ENCODE measurements at regions not wholly inside any gene's neighbourhood (a gene's known extent, or its start where the extent isn't known, plus 50 kb on each side); places are given as distances from the start of the nearest gene placed in this dataset.

DNA sequence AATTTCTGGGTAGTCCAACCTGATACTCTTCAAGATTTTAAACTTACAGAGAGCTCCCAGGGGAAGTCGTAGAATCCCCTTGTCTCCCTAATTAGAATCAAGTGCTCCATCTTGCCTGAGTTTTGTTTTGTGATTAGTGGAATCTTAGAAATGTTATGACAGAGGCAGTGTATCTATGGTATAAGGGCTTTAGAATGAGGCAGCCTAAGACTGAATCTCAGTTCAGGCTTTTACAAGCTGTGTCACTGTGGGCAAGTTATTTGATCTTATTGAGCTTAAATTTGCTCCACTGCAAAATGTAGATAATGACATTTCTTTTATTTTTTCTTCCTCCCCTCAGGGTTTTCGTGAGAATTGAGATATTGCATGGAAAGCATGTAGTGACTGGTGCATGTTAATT, 215.5 kb downstream of the POSTN start:
- TF ChIP-seq, protein P1, sequence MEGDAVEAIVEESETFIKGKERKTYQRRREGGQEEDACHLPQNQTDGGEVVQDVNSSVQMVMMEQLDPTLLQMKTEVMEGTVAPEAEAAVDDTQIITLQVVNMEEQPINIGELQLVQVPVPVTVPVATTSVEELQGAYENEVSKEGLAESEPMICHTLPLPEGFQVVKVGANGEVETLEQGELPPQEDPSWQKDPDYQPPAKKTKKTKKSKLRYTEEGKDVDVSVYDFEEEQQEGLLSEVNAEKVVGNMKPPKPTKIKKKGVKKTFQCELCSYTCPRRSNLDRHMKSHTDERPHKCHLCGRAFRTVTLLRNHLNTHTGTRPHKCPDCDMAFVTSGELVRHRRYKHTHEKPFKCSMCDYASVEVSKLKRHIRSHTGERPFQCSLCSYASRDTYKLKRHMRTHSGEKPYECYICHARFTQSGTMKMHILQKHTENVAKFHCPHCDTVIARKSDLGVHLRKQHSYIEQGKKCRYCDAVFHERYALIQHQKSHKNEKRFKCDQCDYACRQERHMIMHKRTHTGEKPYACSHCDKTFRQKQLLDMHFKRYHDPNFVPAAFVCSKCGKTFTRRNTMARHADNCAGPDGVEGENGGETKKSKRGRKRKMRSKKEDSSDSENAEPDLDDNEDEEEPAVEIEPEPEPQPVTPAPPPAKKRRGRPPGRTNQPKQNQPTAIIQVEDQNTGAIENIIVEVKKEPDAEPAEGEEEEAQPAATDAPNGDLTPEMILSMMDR (IDR thresholded peaks at IDR 0.05): no peak
- H3K9me3 Mint-ChIP-seq (ENCODE audit: low read depth): peaks cover 7% of the 10 kb centered on the region
- DNase-seq (ENCODE audit: low spot score): no peak
- H3K27ac Mint-ChIP-seq (ENCODE audit: unreplicated experiment): peak overlapping the region; percentile 83
- no peak overlapping the region for H3K4me3 Mint-ChIP-seq (ENCODE audit: unreplicated experiment)
- H3K4me1 Mint-ChIP-seq (ENCODE audit: low read depth): peaks cover 61% of the 10 kb centered on the region
- H3K36me3 Mint-ChIP-seq (ENCODE audit: low read depth): peaks cover 4% of the 10 kb centered on the region
- H3K27me3 Mint-ChIP-seq (ENCODE audit: low read depth): no peaks in the 10 kb centered on the region

DNA sequence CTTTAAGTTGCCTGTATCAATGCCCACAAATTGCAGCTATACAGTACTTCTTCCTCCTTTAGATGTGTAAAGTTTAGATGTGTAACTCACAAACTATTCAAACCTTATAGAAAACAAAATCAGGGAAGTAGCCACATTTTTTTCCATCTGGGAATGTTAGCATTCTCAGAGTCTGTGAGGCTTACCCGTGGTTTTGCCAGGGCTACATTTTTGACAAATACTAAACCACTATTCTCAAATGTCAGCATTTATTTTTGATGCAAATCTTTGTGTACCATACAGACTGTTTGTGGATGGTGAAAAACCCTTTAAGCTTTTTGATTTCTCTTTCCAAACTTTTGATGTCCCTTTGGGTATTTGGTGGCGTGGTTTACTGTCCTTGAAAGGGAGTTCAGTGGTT, 216.4 kb downstream of the POSTN start:
- H3K36me3 Mint-ChIP-seq (ENCODE audit: low read depth): peaks cover 4% of the 10 kb centered on the region
- H3K27me3 Mint-ChIP-seq (ENCODE audit: low read depth): no peaks in the 10 kb centered on the region
- DNase-seq (ENCODE audit: low spot score): no peak
- peaks cover 7% of the 10 kb centered on the region for H3K9me3 Mint-ChIP-seq (ENCODE audit: low read depth)
- TF ChIP-seq, protein P1 (IDR thresholded peaks at IDR 0.05): no peak
- peak overlapping the region; percentile 83 for H3K27ac Mint-ChIP-seq (ENCODE audit: unreplicated experiment)
- no peak overlapping the region for H3K4me3 Mint-ChIP-seq (ENCODE audit: unreplicated experiment)
- H3K4me1 Mint-ChIP-seq (ENCODE audit: low read depth): peaks cover 61% of the 10 kb centered on the region

DNA sequence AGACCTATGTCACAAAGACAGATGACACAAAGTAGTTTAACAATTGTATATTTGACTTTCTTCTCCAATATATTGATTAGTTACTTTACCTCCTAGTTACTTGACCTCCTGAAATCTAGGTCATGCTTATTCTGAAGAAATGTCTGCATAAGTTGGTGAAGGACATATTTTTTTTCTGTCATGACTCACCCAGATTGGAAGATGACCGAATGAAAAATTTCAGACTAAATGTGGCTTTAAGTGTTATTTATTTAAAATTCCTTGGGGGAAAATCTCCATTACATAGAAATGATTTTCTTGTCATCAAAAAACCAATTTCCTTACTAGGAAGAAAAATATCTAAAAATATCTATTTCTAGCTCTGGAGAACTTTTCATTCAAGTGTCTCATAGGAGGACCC, 217.1 kb downstream of the POSTN start:
- no peaks in the 10 kb centered on the region for H3K27me3 Mint-ChIP-seq (ENCODE audit: low read depth)
- peaks cover 56% of the 10 kb centered on the region for H3K4me1 Mint-ChIP-seq (ENCODE audit: low read depth)
- no peak overlapping the region for H3K4me3 Mint-ChIP-seq (ENCODE audit: unreplicated experiment)
- TF ChIP-seq, protein P1 (IDR thresholded peaks at IDR 0.05): no peak
- H3K9me3 Mint-ChIP-seq (ENCODE audit: low read depth): peaks cover 4% of the 10 kb centered on the region
- H3K27ac Mint-ChIP-seq (ENCODE audit: unreplicated experiment): peak overlapping the region; percentile 83
- no peak for DNase-seq (ENCODE audit: low spot score)
- H3K36me3 Mint-ChIP-seq (ENCODE audit: low read depth): peaks cover 4% of the 10 kb centered on the region

DNA sequence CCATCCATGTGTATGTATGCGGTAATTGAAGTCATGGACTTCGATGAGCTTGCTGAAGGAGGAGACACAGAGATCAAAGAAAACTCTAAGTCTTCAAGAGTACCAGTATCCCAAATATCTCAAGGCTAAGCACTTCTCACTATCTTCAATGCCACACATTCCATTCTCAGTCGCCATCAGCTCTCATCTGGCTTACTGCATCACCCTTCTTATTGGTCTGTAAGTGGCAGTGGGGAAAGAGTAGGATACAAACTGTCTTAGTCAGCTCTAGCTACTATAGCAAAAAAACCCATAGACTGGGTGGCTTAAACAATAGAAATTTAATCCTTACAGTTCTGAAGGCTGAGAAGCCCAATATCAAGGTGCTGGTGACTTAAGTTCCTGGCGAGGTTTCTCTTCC, 218.7 kb downstream of the POSTN start:
- Mint-ChIP-seq H3K27me3 (ENCODE audit: low read depth) (no peaks in the 10 kb centered on the region), H3K36me3 (ENCODE audit: low read depth) (no peaks in the 10 kb centered on the region), H3K4me3 (ENCODE audit: unreplicated experiment) (no peak overlapping the region), H3K9me3 (ENCODE audit: low read depth) (peaks cover 4% of the 10 kb centered on the region), H3K27ac (ENCODE audit: unreplicated experiment) (no peak overlapping the region), H3K4me1 (ENCODE audit: low read depth) (peaks cover 41% of the 10 kb centered on the region)
- TF ChIP-seq, protein P1 (IDR thresholded peaks at IDR 0.05): no peak
- no peak for DNase-seq (ENCODE audit: low spot score)

DNA sequence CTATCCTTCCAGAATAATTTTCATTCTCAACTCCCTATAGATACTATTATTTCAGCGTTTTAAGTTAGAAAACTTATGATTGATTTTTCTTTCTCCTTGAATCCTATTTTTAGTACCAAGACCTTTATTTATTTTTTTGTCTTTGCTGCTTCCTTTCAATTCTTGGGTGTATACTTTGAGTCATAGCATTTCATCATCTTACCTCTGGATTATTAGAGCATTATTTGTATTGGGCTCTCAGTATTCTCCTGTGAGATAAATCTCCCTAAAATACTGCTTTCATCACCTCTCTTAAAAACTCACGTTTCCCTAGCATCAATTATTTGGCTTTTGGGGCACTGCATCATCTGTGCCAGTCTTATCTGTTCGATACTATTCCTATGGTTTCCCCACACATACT, 222.8 kb downstream of the POSTN start:
- TF ChIP-seq, protein P1 (IDR thresholded peaks at IDR 0.05): no peak
- H3K4me1 Mint-ChIP-seq (ENCODE audit: low read depth): peaks cover 11% of the 10 kb centered on the region
- H3K36me3 Mint-ChIP-seq (ENCODE audit: low read depth): peaks cover 6% of the 10 kb centered on the region
- no peak overlapping the region for H3K4me3 Mint-ChIP-seq (ENCODE audit: unreplicated experiment)
- no peak for DNase-seq (ENCODE audit: low spot score)
- no peaks in the 10 kb centered on the region for H3K27me3 Mint-ChIP-seq (ENCODE audit: low read depth)
- H3K27ac Mint-ChIP-seq (ENCODE audit: unreplicated experiment): no peak overlapping the region
- peaks cover 10% of the 10 kb centered on the region for H3K9me3 Mint-ChIP-seq (ENCODE audit: low read depth)
